PC-9 (cell line): ENCODE measurements at regions not wholly inside any gene's neighbourhood (a gene's known extent, or its start where the extent isn't known, plus 50 kb on each side); places are given as distances from the start of the nearest gene placed in this dataset.

Experiments used
- EZH2 ChIP-seq: fragments of 200-600 bp; sonication (generic); IDR thresholded peaks from 2 replicates; pipeline ENCODE4 v1.8.0; 2017; ENCODE audit warnings: antibody characterized with exemption, low read depth
- TF ChIP-seq, protein P1 (sequence below): fragments of 200-600 bp; sonication (generic); conservative IDR thresholded peaks from 2 replicates; pipeline ENCODE4 v1.6.1; 2017; ENCODE audit warnings: mixed run types, antibody characterized with exemption, mild to moderate bottlenecking, moderate library complexity

DNA sequence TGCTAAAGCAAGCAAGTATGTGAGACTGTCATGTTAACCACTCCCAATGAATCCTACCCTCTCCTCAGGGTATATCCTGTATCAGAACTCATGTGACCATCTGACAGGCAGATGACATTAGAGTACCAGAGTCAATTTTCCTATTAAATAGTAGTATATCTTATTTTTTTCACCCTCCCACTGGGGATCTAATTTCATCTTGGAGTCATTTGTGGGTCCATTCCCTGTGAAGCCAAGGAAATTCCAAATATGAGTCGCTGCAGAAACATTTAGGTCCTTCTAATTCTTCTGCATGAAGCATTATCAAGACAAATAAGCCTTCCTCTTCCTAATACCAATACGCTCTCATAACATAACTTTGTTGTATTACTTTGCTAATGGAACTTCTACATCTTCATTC, 52.2 kb upstream of the BLTP1 start:
- TF ChIP-seq, protein P1, sequence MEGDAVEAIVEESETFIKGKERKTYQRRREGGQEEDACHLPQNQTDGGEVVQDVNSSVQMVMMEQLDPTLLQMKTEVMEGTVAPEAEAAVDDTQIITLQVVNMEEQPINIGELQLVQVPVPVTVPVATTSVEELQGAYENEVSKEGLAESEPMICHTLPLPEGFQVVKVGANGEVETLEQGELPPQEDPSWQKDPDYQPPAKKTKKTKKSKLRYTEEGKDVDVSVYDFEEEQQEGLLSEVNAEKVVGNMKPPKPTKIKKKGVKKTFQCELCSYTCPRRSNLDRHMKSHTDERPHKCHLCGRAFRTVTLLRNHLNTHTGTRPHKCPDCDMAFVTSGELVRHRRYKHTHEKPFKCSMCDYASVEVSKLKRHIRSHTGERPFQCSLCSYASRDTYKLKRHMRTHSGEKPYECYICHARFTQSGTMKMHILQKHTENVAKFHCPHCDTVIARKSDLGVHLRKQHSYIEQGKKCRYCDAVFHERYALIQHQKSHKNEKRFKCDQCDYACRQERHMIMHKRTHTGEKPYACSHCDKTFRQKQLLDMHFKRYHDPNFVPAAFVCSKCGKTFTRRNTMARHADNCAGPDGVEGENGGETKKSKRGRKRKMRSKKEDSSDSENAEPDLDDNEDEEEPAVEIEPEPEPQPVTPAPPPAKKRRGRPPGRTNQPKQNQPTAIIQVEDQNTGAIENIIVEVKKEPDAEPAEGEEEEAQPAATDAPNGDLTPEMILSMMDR: no peak
- no peak for TF ChIP-seq EZH2
